ENCODE measurements at regions not wholly inside any gene's neighbourhood (a gene's known extent, or its start where the extent isn't known, plus 50 kb on each side); places are given as distances from the start of the nearest gene placed in this dataset.

- DNase-seq (no peak), ATAC-seq (ENCODE audit: low read depth) (no peak)
- Histone ChIP-seq H2BK15ac (ENCODE audit: low read depth, low read length) (no peak overlapping the region), H3K9me3 (ENCODE audit: control insufficient read depth, insufficient read depth, low read length) (no peaks in the 10 kb centered on the region), H4K5ac (ENCODE audit: low read depth, low read length) (no peak overlapping the region), H3K36me3 (ENCODE audit: control insufficient read depth, insufficient read depth, low read length) (no peaks in the 10 kb centered on the region), H3K4me2 (ENCODE audit: low read depth, low read length) (no peak overlapping the region), H3K4me1 (ENCODE audit: control insufficient read depth, insufficient read depth, low read length) (no peaks in the 10 kb centered on the region), H2AK5ac (ENCODE audit: low read depth, low read length) (no peak overlapping the region), H4K20me1 (ENCODE audit: insufficient read depth, low read length) (no peaks in the 10 kb centered on the region), H2AK9ac (replicated peaks; ENCODE audit: low read depth, low read length, poor library complexity) (no peak overlapping the region), H4K8ac (ENCODE audit: low read depth in 2 of 2, low read length in 2 of 2) (no peak overlapping the region), H2BK120ac (ENCODE audit: low read depth, low read length) (no peak overlapping the region), H3K9me1 (ENCODE audit: insufficient read depth, low read length) (no peaks in the 10 kb centered on the region), H3K4me3 (ENCODE audit: insufficient read depth, low read depth, low read length) (no peak overlapping the region), H3K27ac (ENCODE audit: insufficient read depth, low read length) (no peak overlapping the region), H2AFZ (replicated peaks; ENCODE audit: low read length, poor library complexity) (no peak overlapping the region), H3K56ac (ENCODE audit: extremely low read depth, insufficient read depth, low read length) (no peak overlapping the region), H4K91ac (ENCODE audit: insufficient read depth, low read depth, low read length) (no peak overlapping the region), H3K79me1 (ENCODE audit: low read depth in 1 of 2, low read length in 2 of 2) (no peaks in the 10 kb centered on the region), H3K18ac (ENCODE audit: low read depth, low read length) (no peak overlapping the region), H3K14ac (replicated peaks; ENCODE audit: low read depth, low read length) (no peak overlapping the region), H2BK20ac (ENCODE audit: low read depth, low read length) (no peak overlapping the region), H3K9ac (ENCODE audit: low read depth, low read length) (no peak overlapping the region), H3K4ac (ENCODE audit: low read depth, low read length) (no peak overlapping the region), H3K27me3 (ENCODE audit: control insufficient read depth, insufficient read depth, low read length) (peaks cover 9% of the 10 kb centered on the region), H2BK5ac (ENCODE audit: low read depth, low read length, poor library complexity, severe bottlenecking) (no peak overlapping the region), H3K23ac (ENCODE audit: low read depth, low read length) (no peak overlapping the region)
- dilution Hi-C loops (cut with HindIII; ENCODE audit: low sequenced_read_pairs, unreplicated experiment), result no loop called here
- POLR2A ChIA-PET (ENCODE audit: unreplicated experiment), result no interaction called here
- BruUV-seq (replicated peaks), result no TSS peak
- no peak for TF ChIP-seq RFX5 (IDR thresholded peaks at IDR 0.05; ENCODE audit: low read depth, low read length)
- no peak for TF ChIP-seq USF2 (IDR thresholded peaks at IDR 0.05; ENCODE audit: low read depth, low read length)
- TF ChIP-seq FOS (IDR thresholded peaks at IDR 0.05; ENCODE audit: low read depth, low read length), result no peak
- no peak for TF ChIP-seq RAD21 (IDR thresholded peaks at IDR 0.05; ENCODE audit: low read length)
- no peak for TF ChIP-seq MAZ (IDR thresholded peaks at IDR 0.05; ENCODE audit: borderline replicate concordance, low read depth, low read length)
- TF ChIP-seq SMC3 (IDR thresholded peaks at IDR 0.05; ENCODE audit: low read depth, low read length), result no peak
- no peak for TF ChIP-seq POLR2A (IDR thresholded peaks at IDR 0.05; ENCODE audit: low read depth, low read length)
- CTCF ChIA-PET, result no interaction called here
- no CpG with 5 or more reads among the region's 3 CpGs for WGBS, 2 experiments (ENCODE audit: extremely low coverage in 2 of 2, insufficient read length in 1 of 2)
- intact Hi-C loops (cut with micrococcal nuclease), result no loop called here
- in situ Hi-C loops (cut with MboI; ENCODE audit: low sequenced_read_pairs), result loop anchor here (10.0 kb wide), 1 partner anchor 59 kb away; no protein-coding TSS in a partner anchor
Measured at GRCh38 chrX:39203427-39203826, 402.2 kb downstream of the MID1IP1 start.

All from IMR-90 (cell line).